Keratinocyte (primary cell): ENCODE measurements at regions not wholly inside any gene's neighbourhood (a gene's known extent, or its start where the extent isn't known, plus 50 kb on each side); places are given as distances from the start of the nearest gene placed in this dataset.

Experiments
- DNase-seq: peaks from one replicate; pipeline ENCODE4 v3.0.0-alpha.2; 2011; ENCODE audit warnings: low read depth, missing footprints, low spot score
- FAIRE-seq: peaks from 2 replicates; lab custom pipeline; 2011; peaks lifted over from hg19 to GRCh38; lab: Jason Lieb, UNC
- H2AFZ ChIP-seq: 2 replicates; pipeline ENCODE4 v1.6.0; 2012; ENCODE audit warnings: low read length, control low read depth, inconsistent platforms; ENCODE audit not compliant: control insufficient read depth
- H3K27ac ChIP-seq: 2 replicates; pipeline ENCODE4 v1.5.1; 2011; ENCODE audit warnings: low read length; ENCODE audit not compliant: control insufficient read depth, insufficient read depth
- H3K27me3 ChIP-seq: 3 replicates; pipeline ENCODE4 v1.6.0; 2011; ENCODE audit warnings: low read length; ENCODE audit not compliant: control insufficient read depth, insufficient read depth; ENCODE audit errors: extremely low read depth
- H3K36me3 ChIP-seq, 2 experiments: 2 replicates in 1 of 2; 3 replicates in 1 of 2; pipeline ENCODE4 v1.5.1; 2011; ENCODE audit warnings: low read length in 2 of 2, mild to moderate bottlenecking in 1 of 2; ENCODE audit not compliant: control insufficient read depth in 2 of 2, insufficient read depth in 2 of 2; ENCODE audit errors: extremely low read depth in 1 of 2
- H3K4me1 ChIP-seq: 3 replicates; pipeline ENCODE4 v1.5.1; 2011; ENCODE audit warnings: low read length; ENCODE audit not compliant: control insufficient read depth, insufficient read depth; ENCODE audit errors: extremely low read depth
- H3K4me2 ChIP-seq: 3 replicates; pipeline ENCODE4 v1.6.0; 2011; ENCODE audit warnings: low read depth, low read length; ENCODE audit not compliant: control insufficient read depth, insufficient read depth; ENCODE audit errors: extremely low read depth
- H3K4me3 ChIP-seq, 3 experiments: fragments of 200-600 bp in 1 of 3; sonication (generic) in 1 of 3; 2 replicates in 2 of 3; 3 replicates in 1 of 3; pipeline ENCODE4 v1.5.1; 2011 to 2016; ENCODE audit warnings: low read length in 3 of 3, mild to moderate bottlenecking in 3 of 3, control low read depth in 2 of 3, inconsistent platforms in 1 of 3, low read depth in 1 of 3, mixed read lengths in 1 of 3, mixed run types in 1 of 3, moderate library complexity in 1 of 3; ENCODE audit not compliant: control insufficient read depth in 2 of 3, insufficient read depth in 2 of 3; ENCODE audit errors: extremely low read depth in 1 of 3
- H3K79me2 ChIP-seq: 2 replicates; pipeline ENCODE4 v1.6.0; 2012; ENCODE audit warnings: low read length; ENCODE audit not compliant: control insufficient read depth, insufficient read depth
- H3K9ac ChIP-seq: 3 replicates; pipeline ENCODE4 v1.6.0; 2011; ENCODE audit warnings: low read length; ENCODE audit not compliant: control insufficient read depth, insufficient read depth; ENCODE audit errors: extremely low read depth
- H3K9me1 ChIP-seq: 3 replicates; pipeline ENCODE4 v1.6.0; 2011; ENCODE audit warnings: low read length; ENCODE audit not compliant: control insufficient read depth, insufficient read depth; ENCODE audit errors: extremely low read depth
- H3K9me3 ChIP-seq: 2 replicates; pipeline ENCODE4 v1.5.1; 2012; ENCODE audit warnings: low read depth, low read length; ENCODE audit not compliant: control insufficient read depth
- H4K20me1 ChIP-seq: 3 replicates; pipeline ENCODE4 v1.6.0; 2011; ENCODE audit warnings: low read length; ENCODE audit not compliant: control insufficient read depth, insufficient read depth; ENCODE audit errors: extremely low read depth
- EZH2 ChIP-seq: IDR thresholded peaks from one replicate; pipeline ENCODE4 v1.6.1; 2012; ENCODE audit warnings: inconsistent platforms, mild to moderate bottlenecking, low read length, moderate library complexity
- dilution Hi-C: fragments of 300-500 bp; cut with MboI; formaldehyde crosslinking; loops from one replicate; pipeline ENCODE4 v1.7.0; 2020; ENCODE audit warnings: low sequenced_read_pairs; ENCODE audit not compliant: extremely low pct_ligation_motif_present
- TF ChIP-seq, protein P1 (sequence below), 3 experiments: IDR thresholded peaks in 1 of 3; conservative IDR thresholded peaks in 1 of 3; optimal IDR thresholded peaks in 1 of 3; 2 replicates in 2 of 3; 3 replicates in 1 of 3; pipeline versions ENCODE3 to v1.5.1; 2011; ENCODE audit warnings: low read length in 3 of 3, mild to moderate bottlenecking in 3 of 3, moderate library complexity in 2 of 3, control low read depth in 1 of 3, inconsistent platforms in 1 of 3; ENCODE audit not compliant: insufficient read depth in 2 of 3; ENCODE audit errors: extremely low read depth in 1 of 3

DNA sequence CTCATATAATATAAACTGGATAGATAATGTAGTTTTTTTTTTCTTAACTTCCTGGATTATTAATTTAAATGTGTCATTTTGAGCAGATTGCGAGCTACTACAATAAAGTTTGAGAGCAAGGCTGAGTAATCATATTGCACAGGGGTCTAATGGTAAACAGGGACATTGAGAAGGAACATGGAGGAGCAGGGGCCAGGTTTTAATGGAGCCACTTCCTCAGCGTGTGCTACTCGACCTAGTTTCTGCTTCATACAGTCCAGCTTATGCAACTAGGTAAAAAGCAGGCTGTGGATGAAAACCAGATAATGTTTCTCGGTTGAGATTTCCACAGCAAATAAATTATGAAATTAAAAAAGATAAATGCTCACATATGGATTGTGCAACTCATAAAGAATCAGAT lies 1915.7 kb upstream of the CELF4 start:
- DNase-seq: no peak
- H3K4me1 ChIP-seq: peaks cover 4% of the 10 kb centered on the region
- H3K4me2 ChIP-seq: no peak overlapping the region
- H3K9me1 ChIP-seq: no peaks in the 10 kb centered on the region
- H3K9me3 ChIP-seq: no peaks in the 10 kb centered on the region
- H2AFZ ChIP-seq: no peak overlapping the region
- no peaks in the 10 kb centered on the region for H3K27me3 ChIP-seq
- dilution Hi-C loops: no loop called here
- TF ChIP-seq, protein P1, sequence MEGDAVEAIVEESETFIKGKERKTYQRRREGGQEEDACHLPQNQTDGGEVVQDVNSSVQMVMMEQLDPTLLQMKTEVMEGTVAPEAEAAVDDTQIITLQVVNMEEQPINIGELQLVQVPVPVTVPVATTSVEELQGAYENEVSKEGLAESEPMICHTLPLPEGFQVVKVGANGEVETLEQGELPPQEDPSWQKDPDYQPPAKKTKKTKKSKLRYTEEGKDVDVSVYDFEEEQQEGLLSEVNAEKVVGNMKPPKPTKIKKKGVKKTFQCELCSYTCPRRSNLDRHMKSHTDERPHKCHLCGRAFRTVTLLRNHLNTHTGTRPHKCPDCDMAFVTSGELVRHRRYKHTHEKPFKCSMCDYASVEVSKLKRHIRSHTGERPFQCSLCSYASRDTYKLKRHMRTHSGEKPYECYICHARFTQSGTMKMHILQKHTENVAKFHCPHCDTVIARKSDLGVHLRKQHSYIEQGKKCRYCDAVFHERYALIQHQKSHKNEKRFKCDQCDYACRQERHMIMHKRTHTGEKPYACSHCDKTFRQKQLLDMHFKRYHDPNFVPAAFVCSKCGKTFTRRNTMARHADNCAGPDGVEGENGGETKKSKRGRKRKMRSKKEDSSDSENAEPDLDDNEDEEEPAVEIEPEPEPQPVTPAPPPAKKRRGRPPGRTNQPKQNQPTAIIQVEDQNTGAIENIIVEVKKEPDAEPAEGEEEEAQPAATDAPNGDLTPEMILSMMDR (optimal IDR thresholded peaks at IDR 0.05 in 1 of 3, IDR thresholded peaks at IDR 0.05 in 1 of 3, conservative IDR thresholded peaks at IDR 0.05 in 1 of 3; ENCODE audit: extremely low read depth in 1 of 3, insufficient read depth in 2 of 3, low read length in 3 of 3): no peak
- TF ChIP-seq EZH2: no peak
- H3K9ac ChIP-seq: no peak overlapping the region
- H3K79me2 ChIP-seq: no peaks in the 10 kb centered on the region
- H4K20me1 ChIP-seq: no peaks in the 10 kb centered on the region
- no peak overlapping the region for H3K4me3 ChIP-seq
- no peaks in the 10 kb centered on the region for H3K36me3 ChIP-seq
- no peak for FAIRE-seq
- no peak overlapping the region for H3K27ac ChIP-seq

DNA sequence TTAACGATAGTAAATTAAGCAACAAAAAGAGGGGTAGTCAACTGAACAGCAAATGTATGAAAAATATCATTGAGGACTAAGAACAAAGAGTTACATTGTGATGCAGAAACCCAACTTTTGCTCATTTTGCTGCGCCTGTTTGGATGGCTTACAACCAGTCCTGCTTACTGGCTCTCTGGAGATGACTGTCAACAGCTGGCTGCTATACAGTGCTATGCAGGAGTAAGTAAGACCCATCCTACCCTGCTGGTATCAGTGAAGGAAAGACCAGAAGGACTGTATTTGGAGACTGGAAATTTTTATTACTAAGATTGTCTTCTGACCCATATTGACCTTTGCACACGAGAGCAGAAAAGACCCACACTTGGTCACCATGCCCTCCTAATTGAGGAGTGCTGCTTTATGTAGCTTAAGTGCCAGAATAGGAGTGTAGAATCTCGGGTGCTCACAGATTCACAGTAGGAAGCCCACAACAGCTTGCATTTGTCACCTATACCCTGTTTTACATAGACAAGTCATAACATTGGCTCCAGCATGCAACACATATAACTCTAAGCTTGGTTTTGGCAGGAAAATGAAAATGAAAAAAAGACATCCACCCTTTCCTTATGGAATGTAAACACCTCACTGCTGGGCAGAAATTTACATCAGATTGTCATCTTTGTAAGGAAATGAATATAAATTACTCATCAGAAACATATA lies 1915.0 kb upstream of the CELF4 start:
- H3K27ac ChIP-seq: no peak overlapping the region

More for the DNA sequence above, 1915.0 kb upstream of the CELF4 start:
- H3K9ac ChIP-seq: no peak overlapping the region
- H2AFZ ChIP-seq: no peak overlapping the region
- H3K4me3 ChIP-seq: no peak overlapping the region
- no peak for FAIRE-seq
- H3K4me2 ChIP-seq: no peak overlapping the region
- H3K9me1 ChIP-seq: no peaks in the 10 kb centered on the region
- no peaks in the 10 kb centered on the region for H3K9me3 ChIP-seq
- no peaks in the 10 kb centered on the region for H3K79me2 ChIP-seq
- dilution Hi-C loops: no loop called here
- H3K4me1 ChIP-seq: peaks cover 4% of the 10 kb centered on the region
- H3K27me3 ChIP-seq: no peaks in the 10 kb centered on the region
- TF ChIP-seq EZH2: no peak
- TF ChIP-seq, protein P1 (optimal IDR thresholded peaks at IDR 0.05 in 1 of 3, IDR thresholded peaks at IDR 0.05 in 1 of 3, conservative IDR thresholded peaks at IDR 0.05 in 1 of 3; ENCODE audit: extremely low read depth in 1 of 3, insufficient read depth in 2 of 3, low read length in 3 of 3): no peak
- no peaks in the 10 kb centered on the region for H3K36me3 ChIP-seq
- H4K20me1 ChIP-seq: no peaks in the 10 kb centered on the region
- DNase-seq: no peak
